ENCODE measurements at regions not wholly inside any gene's neighbourhood (a gene's known extent, or its start where the extent isn't known, plus 50 kb on each side); places are given as distances from the start of the nearest gene placed in this dataset.

- peak overlapping the region; percentile 89; the same call in 1 of the 2 replicates for H3K18ac ChIP-seq (ENCODE audit: low read depth, low read length)
- ChIA-PET POLR2A (ENCODE audit: unreplicated experiment) (interaction anchor here (1.0 kb wide), 1 partner anchor 11 kb away, joined by 3 read pairs; no protein-coding TSS in a partner anchor), CTCF (no interaction called here)
- H3K36me3 ChIP-seq (ENCODE audit: control insufficient read depth, insufficient read depth, low read length), result no peaks in the 10 kb centered on the region
- H3K14ac ChIP-seq (replicated peaks; ENCODE audit: low read depth, low read length), result no peak overlapping the region
- no peak overlapping the region for H3K56ac ChIP-seq (ENCODE audit: extremely low read depth, insufficient read depth, low read length)
- BruUV-seq (replicated peaks), result no TSS peak
- H2AFZ ChIP-seq (replicated peaks; ENCODE audit: low read length, poor library complexity), result no peak overlapping the region
- WGBS, 2 experiments (ENCODE audit: extremely low coverage in 2 of 2, insufficient read length in 1 of 2), result no CpG with 5 or more reads among the region's 1 CpG
- peak overlapping the region; percentile 88; the same call in 1 of the 2 replicates for H4K5ac ChIP-seq (ENCODE audit: low read depth, low read length)
- H3K9me3 ChIP-seq (ENCODE audit: control insufficient read depth, insufficient read depth, low read length), result no peaks in the 10 kb centered on the region
- no peaks in the 10 kb centered on the region for H3K27me3 ChIP-seq (ENCODE audit: control insufficient read depth, insufficient read depth, low read length)
- peak overlapping the region; percentile 39; the same call in 1 of the 2 replicates for H2BK20ac ChIP-seq (ENCODE audit: low read depth, low read length)
- no peak overlapping the region for H3K4ac ChIP-seq (ENCODE audit: low read depth, low read length)
- DNase-seq (no peak), ATAC-seq (ENCODE audit: low read depth) (no peak)
- no peak overlapping the region for H4K91ac ChIP-seq (ENCODE audit: insufficient read depth, low read depth, low read length)
- intact Hi-C loops (cut with micrococcal nuclease) (no loop called here), in situ Hi-C loops (cut with MboI; ENCODE audit: low sequenced_read_pairs) (no loop called here), dilution Hi-C loops (cut with HindIII; ENCODE audit: low sequenced_read_pairs, unreplicated experiment) (no loop called here)
- no peak overlapping the region for H3K9ac ChIP-seq (ENCODE audit: low read depth, low read length)
- H3K4me3 ChIP-seq (ENCODE audit: insufficient read depth, low read depth, low read length), result no peak overlapping the region
- TF ChIP-seq CEBPB (IDR thresholded peaks at IDR 0.05; ENCODE audit: low read depth, low read length) (peak; percentile 34; the same call in 1 of the 2 replicates), SMC3 (IDR thresholded peaks at IDR 0.05; ENCODE audit: low read depth, low read length) (no peak)
- H2BK15ac ChIP-seq (ENCODE audit: low read depth, low read length), result peak overlapping the region; percentile 4; the same call in 1 of the 3 replicates
- no peak overlapping the region for H2AK5ac ChIP-seq (ENCODE audit: low read depth, low read length)
- H2BK120ac ChIP-seq (ENCODE audit: low read depth, low read length), result peak overlapping the region; percentile 27; the same call in 1 of the 2 replicates
- no peak overlapping the region for H4K8ac ChIP-seq (ENCODE audit: low read depth in 2 of 2, low read length in 2 of 2)
- H4K20me1 ChIP-seq (ENCODE audit: insufficient read depth, low read length), result no peaks in the 10 kb centered on the region
- no peak overlapping the region for H3K23ac ChIP-seq (ENCODE audit: low read depth, low read length)
- no peaks in the 10 kb centered on the region for H3K79me1 ChIP-seq (ENCODE audit: low read depth in 1 of 2, low read length in 2 of 2)
- H3K4me1 ChIP-seq (ENCODE audit: control insufficient read depth, insufficient read depth, low read length), result peaks cover 11% of the 10 kb centered on the region
- no peak overlapping the region for H3K4me2 ChIP-seq (ENCODE audit: low read depth, low read length)
- H3K9me1 ChIP-seq (ENCODE audit: insufficient read depth, low read length), result no peaks in the 10 kb centered on the region
- H2BK5ac ChIP-seq (ENCODE audit: low read depth, low read length, poor library complexity, severe bottlenecking), result no peak overlapping the region
- no peak overlapping the region for H2AK9ac ChIP-seq (replicated peaks; ENCODE audit: low read depth, low read length, poor library complexity)
- no peak overlapping the region for H3K27ac ChIP-seq (ENCODE audit: insufficient read depth, low read length)
Measured at GRCh38 chr13:106140476-106140875, 395.0 kb downstream of the EFNB2 start.

All from IMR-90 (cell line).